ENCODE measurements at regions not wholly inside any gene's neighbourhood (a gene's known extent, or its start where the extent isn't known, plus 50 kb on each side); places are given as distances from the start of the nearest gene placed in this dataset.

- Histone ChIP-seq H3K4me2 (ENCODE audit: insufficient read depth, low read length) (no peak overlapping the region), H3K36me3 (ENCODE audit: insufficient read depth, low read length) (no peaks in the 10 kb centered on the region), H3K9ac (ENCODE audit: low read depth, low read length) (no peak overlapping the region), H2AFZ (ENCODE audit: low read depth, low read length) (no peak overlapping the region), H4K20me1 (ENCODE audit: insufficient read depth, low read length) (no peaks in the 10 kb centered on the region), H3K4me1 (ENCODE audit: insufficient read depth, low read length) (no peaks in the 10 kb centered on the region), H3K27ac (ENCODE audit: low read length) (no peak overlapping the region), H3K4me3 (ENCODE audit: low read depth in 1 of 2, low read length in 2 of 2) (no peak overlapping the region), H3K27me3 (ENCODE audit: insufficient read depth, low read length, poor library complexity) (no peaks in the 10 kb centered on the region), H3K79me2 (ENCODE audit: insufficient read depth, low read length) (no peaks in the 10 kb centered on the region), H3K9me3 (ENCODE audit: insufficient read depth, low read length, severe bottlenecking) (no peaks in the 10 kb centered on the region)
- TF ChIP-seq EZH2 (IDR thresholded peaks at IDR 0.05; ENCODE audit: borderline replicate concordance, low read depth, low read length, severe bottlenecking) = no peak
- TF ChIP-seq CTCF (IDR thresholded peaks at IDR 0.05; ENCODE audit: borderline replicate concordance, extremely low read depth, low read length, poor library complexity, severe bottlenecking) = no peak
- no peak for DNase-seq
- no peak for ATAC-seq (ENCODE audit: insufficient read depth, low read depth)
Observed at GRCh38 chr18:51907687-51908597, 432.1 kb upstream of the DCC start.

- Histone ChIP-seq H3K27ac (ENCODE audit: low read length) (no peak overlapping the region), H2AFZ (ENCODE audit: low read depth, low read length) (no peak overlapping the region), H4K20me1 (ENCODE audit: insufficient read depth, low read length) (no peaks in the 10 kb centered on the region), H3K27me3 (ENCODE audit: insufficient read depth, low read length, poor library complexity) (no peaks in the 10 kb centered on the region), H3K4me3 (ENCODE audit: low read depth in 1 of 2, low read length in 2 of 2) (no peak overlapping the region), H3K9ac (ENCODE audit: low read depth, low read length) (no peak overlapping the region), H3K79me2 (ENCODE audit: insufficient read depth, low read length) (no peaks in the 10 kb centered on the region), H3K4me1 (ENCODE audit: insufficient read depth, low read length) (no peaks in the 10 kb centered on the region), H3K4me2 (ENCODE audit: insufficient read depth, low read length) (no peak overlapping the region), H3K36me3 (ENCODE audit: insufficient read depth, low read length) (no peaks in the 10 kb centered on the region), H3K9me3 (ENCODE audit: insufficient read depth, low read length, severe bottlenecking) (no peaks in the 10 kb centered on the region)
- TF ChIP-seq CTCF (IDR thresholded peaks at IDR 0.05; ENCODE audit: borderline replicate concordance, extremely low read depth, low read length, poor library complexity, severe bottlenecking) (no peak), EZH2 (IDR thresholded peaks at IDR 0.05; ENCODE audit: borderline replicate concordance, low read depth, low read length, severe bottlenecking) (no peak)
- DNase-seq (no peak), ATAC-seq (ENCODE audit: insufficient read depth, low read depth) (no peak)
Observed at GRCh38 chr18:51908598-51908944, 431.4 kb upstream of the DCC start.

- H3K9ac ChIP-seq (ENCODE audit: low read depth, low read length) = no peak overlapping the region
- no peaks in the 10 kb centered on the region for H3K36me3 ChIP-seq (ENCODE audit: insufficient read depth, low read length)
- no peaks in the 10 kb centered on the region for H4K20me1 ChIP-seq (ENCODE audit: insufficient read depth, low read length)
- H3K4me1 ChIP-seq (ENCODE audit: insufficient read depth, low read length) = no peaks in the 10 kb centered on the region
- no peak overlapping the region for H3K4me3 ChIP-seq (ENCODE audit: low read depth in 1 of 2, low read length in 2 of 2)
- H3K27ac ChIP-seq (ENCODE audit: low read length) = no peak overlapping the region
- H3K79me2 ChIP-seq (ENCODE audit: insufficient read depth, low read length) = no peaks in the 10 kb centered on the region
- no peaks in the 10 kb centered on the region for H3K27me3 ChIP-seq (ENCODE audit: insufficient read depth, low read length, poor library complexity)
- ATAC-seq (ENCODE audit: insufficient read depth, low read depth) = no peak
- no peaks in the 10 kb centered on the region for H3K9me3 ChIP-seq (ENCODE audit: insufficient read depth, low read length, severe bottlenecking)
- TF ChIP-seq CTCF (IDR thresholded peaks at IDR 0.05; ENCODE audit: borderline replicate concordance, extremely low read depth, low read length, poor library complexity, severe bottlenecking) = no peak
- TF ChIP-seq EZH2 (IDR thresholded peaks at IDR 0.05; ENCODE audit: borderline replicate concordance, low read depth, low read length, severe bottlenecking) = no peak
- no peak for DNase-seq
- H3K4me2 ChIP-seq (ENCODE audit: insufficient read depth, low read length) = no peak overlapping the region
- no peak overlapping the region for H2AFZ ChIP-seq (ENCODE audit: low read depth, low read length)
Observed at GRCh38 chr18:51911584-51911983, 428.4 kb upstream of the DCC start.
